H9 (cell line): ENCODE measurements at regions not wholly inside any gene's neighbourhood (a gene's known extent, or its start where the extent isn't known, plus 50 kb on each side); places are given as distances from the start of the nearest gene placed in this dataset.

Source experiments
- DNase-seq: peaks from one replicate; pipeline ENCODE4 v3.0.0-alpha.2; 2017
- H2AFZ ChIP-seq: one replicate; pipeline ENCODE4 v1.6.1; 2013; ENCODE audit warnings: mild to moderate bottlenecking, low read length, control low read depth, moderate library complexity
- H2AK5ac ChIP-seq: 2 replicates; pipeline ENCODE4 v1.6.1; 2013; ENCODE audit warnings: low read length, control low read depth, mixed read lengths; ENCODE audit not compliant: insufficient read length
- H2BK120ac ChIP-seq: one replicate; pipeline ENCODE4 v1.6.1; 2013; ENCODE audit warnings: low read depth, mild to moderate bottlenecking, low read length, control low read depth, inconsistent platforms; ENCODE audit not compliant: poor library complexity, severe bottlenecking
- H2BK12ac ChIP-seq: 2 replicates; pipeline ENCODE4 v1.6.1; 2013; ENCODE audit warnings: low read length, control low read depth, mixed read lengths, low read depth; ENCODE audit not compliant: insufficient read length
- H2BK15ac ChIP-seq: 2 replicates; pipeline ENCODE4 v1.6.1; 2013; ENCODE audit warnings: low read depth, low read length, control low read depth
- H2BK20ac ChIP-seq: one replicate; pipeline ENCODE4 v1.6.1; 2013; ENCODE audit warnings: low read depth, mild to moderate bottlenecking, low read length, control low read depth, inconsistent platforms; ENCODE audit not compliant: poor library complexity, severe bottlenecking
- H2BK5ac ChIP-seq: 2 replicates; pipeline ENCODE4 v1.6.1; 2013; ENCODE audit warnings: low read length, control low read depth, mixed read lengths; ENCODE audit not compliant: insufficient read length
- H3K14ac ChIP-seq: 2 replicates; pipeline ENCODE4 v1.6.1; 2013; ENCODE audit warnings: low read length, control low read depth; ENCODE audit not compliant: insufficient read depth
- H3K18ac ChIP-seq: 2 replicates; pipeline ENCODE4 v1.6.1; 2013; ENCODE audit warnings: low read depth, mild to moderate bottlenecking, mixed read lengths, low read length, control low read depth; ENCODE audit not compliant: insufficient read length
- H3K23ac ChIP-seq: 2 replicates; pipeline ENCODE4 v1.6.1; 2013; ENCODE audit warnings: low read length, control low read depth, mixed read lengths, low read depth; ENCODE audit not compliant: insufficient read length
- H3K23me2 ChIP-seq: 2 replicates; pipeline ENCODE4 v1.6.1; 2013; ENCODE audit warnings: low read depth, mild to moderate bottlenecking, mixed read lengths, low read length, control low read depth; ENCODE audit not compliant: insufficient read length, poor library complexity, severe bottlenecking
- H3K27ac ChIP-seq: 2 replicates; pipeline ENCODE4 v1.5.1; 2013; ENCODE audit warnings: low read length, control low read depth, mixed read lengths, low read depth; ENCODE audit not compliant: insufficient read length
- H3K27me3 ChIP-seq: 2 replicates; pipeline ENCODE4 v1.6.1; 2013; ENCODE audit warnings: low read length, control low read depth, inconsistent platforms; ENCODE audit not compliant: insufficient read depth
- H3K4ac ChIP-seq: 2 replicates; pipeline ENCODE4 v1.6.1; 2013; ENCODE audit warnings: low read depth, mild to moderate bottlenecking, control low read depth, inconsistent platforms, low read length, moderate library complexity
- H3K4me1 ChIP-seq: 2 replicates; pipeline ENCODE4 v1.6.1; 2013; ENCODE audit warnings: low read length, control low read depth, inconsistent platforms; ENCODE audit not compliant: insufficient read depth
- H3K4me2 ChIP-seq: 2 replicates; pipeline ENCODE4 v1.6.1; 2013; ENCODE audit warnings: low read length, control low read depth, mixed read lengths; ENCODE audit not compliant: insufficient read length, insufficient read depth
- H3K56ac ChIP-seq: 2 replicates; pipeline ENCODE4 v1.6.1; 2013; ENCODE audit warnings: low read depth, mild to moderate bottlenecking, mixed read lengths, low read length, control low read depth; ENCODE audit not compliant: insufficient read length
- H3K79me1 ChIP-seq: 2 replicates; pipeline ENCODE4 v1.6.1; 2013; ENCODE audit warnings: low read depth, mild to moderate bottlenecking, moderate library complexity, low read length, control low read depth, inconsistent platforms; ENCODE audit not compliant: insufficient read depth, poor library complexity, severe bottlenecking
- H3K79me2 ChIP-seq: 2 replicates; pipeline ENCODE4 v1.6.1; 2013; ENCODE audit warnings: low read length, control low read depth, inconsistent platforms; ENCODE audit not compliant: insufficient read depth
- H3K9ac ChIP-seq: 2 replicates; pipeline ENCODE4 v1.6.1; 2013; ENCODE audit warnings: low read length, control low read depth, mixed read lengths; ENCODE audit not compliant: insufficient read length; ENCODE audit errors: extremely low read depth
- H3K9me3 ChIP-seq: one replicate; pipeline ENCODE4 v1.6.1; 2013; ENCODE audit warnings: low read depth, low read length, inconsistent platforms; ENCODE audit not compliant: control insufficient read depth
- H3T11ph ChIP-seq: one replicate; pipeline ENCODE4 v1.6.1; 2013; ENCODE audit warnings: mild to moderate bottlenecking, low read length, control low read depth, inconsistent platforms
- H4K20me1 ChIP-seq: one replicate; pipeline ENCODE4 v1.6.1; 2013; ENCODE audit not compliant: control insufficient read depth, insufficient read length, insufficient read depth
- H4K5ac ChIP-seq: 2 replicates; pipeline ENCODE4 v1.6.1; 2013; ENCODE audit warnings: low read depth, mild to moderate bottlenecking, mixed read lengths, low read length, control low read depth; ENCODE audit not compliant: insufficient read length
- H4K8ac ChIP-seq: replicated peaks from 2 replicates; pipeline ENCODE4 v1.6.1; 2013; ENCODE audit warnings: low read length, control low read depth, mixed read lengths, low read depth; ENCODE audit not compliant: insufficient read length
- H4K91ac ChIP-seq: 2 replicates; pipeline ENCODE4 v1.6.1; 2013; ENCODE audit warnings: low read depth, mild to moderate bottlenecking, moderate library complexity, mixed read lengths, low read length, control low read depth; ENCODE audit not compliant: insufficient read length
- H3K27ac Mint-ChIP-seq, 3 experiments: 2 replicates in 2 of 3; 3 replicates in 1 of 3; pipeline ENCODE4 v1.8.0; 2020 to 2021; ENCODE audit warnings: mixed read lengths in 3 of 3, mild to moderate bottlenecking in 1 of 3, moderate library complexity in 1 of 3
- H3K27me3 Mint-ChIP-seq: 2 replicates; pipeline ENCODE4 v1.8.0; 2021; ENCODE audit warnings: low read depth, mild to moderate bottlenecking, moderate library complexity, mixed read lengths
- H3K36me3 Mint-ChIP-seq, 3 experiments: 2 replicates in 2 of 3; 3 replicates in 1 of 3; pipeline ENCODE4 v1.8.0; 2020 to 2021; ENCODE audit warnings: low read depth in 3 of 3, mixed read lengths in 3 of 3; ENCODE audit not compliant: insufficient read depth in 1 of 3
- H3K4me1 Mint-ChIP-seq, 2 experiments: 2 replicates each; pipeline ENCODE4 v1.8.0; 2020; ENCODE audit warnings: mixed read lengths in 2 of 2
- H3K4me3 Mint-ChIP-seq, 2 experiments: 2 replicates in 1 of 2; 3 replicates in 1 of 2; pipeline ENCODE4 v1.8.0; 2020 to 2021; ENCODE audit warnings: mild to moderate bottlenecking in 2 of 2, mixed read lengths in 2 of 2, moderate library complexity in 1 of 2
- H3K9me3 Mint-ChIP-seq, 2 experiments: 2 replicates in 1 of 2; 3 replicates in 1 of 2; pipeline ENCODE4 v1.8.0; 2020; ENCODE audit warnings: mild to moderate bottlenecking in 2 of 2, mixed read lengths in 2 of 2, moderate library complexity in 1 of 2
- CTCF ChIP-seq: fragments of 200-600 bp; sonication (generic); conservative IDR thresholded peaks from 3 replicates; pipeline ENCODE4 v1.8.0; 2021; ENCODE audit warnings: antibody characterized with exemption, mild to moderate bottlenecking
- WGBS: extraction: QIAGEN DNeasy Blood & Tissue Kit; methylation state at CpG from one replicate; pipeline ENCODE4 v1.1.7; 2013; ENCODE audit warnings: missing lambda C conversion rate, low lambda C conversion rate, mixed read lengths; ENCODE audit not compliant: insufficient read length; ENCODE audit errors: extremely low coverage; 5-methylcytosine and 5-hydroxymethylcytosine counted together

GRCh38 chr5:82670692-82671091 is 392.5 kb upstream of the RPS23 start:
- no peaks in the 10 kb centered on the region for H3K4me1 Mint-ChIP-seq
- no peaks in the 10 kb centered on the region for H3K36me3 Mint-ChIP-seq
- Histone ChIP-seq H2AFZ (no peak overlapping the region), H3T11ph (no peak overlapping the region), H3K27ac (no peak overlapping the region), H2BK12ac (no peak overlapping the region), H3K79me2 (no peaks in the 10 kb centered on the region), H3K56ac (no peak overlapping the region), H4K5ac (no peak overlapping the region), H3K9ac (no peak overlapping the region), H3K9me3 (no peaks in the 10 kb centered on the region), H4K20me1 (no peaks in the 10 kb centered on the region), H3K23ac (no peak overlapping the region), H4K91ac (no peak overlapping the region), H3K79me1 (no peaks in the 10 kb centered on the region), H3K4me1 (no peaks in the 10 kb centered on the region), H3K23me2 (no peaks in the 10 kb centered on the region), H3K18ac (no peak overlapping the region), H2AK5ac (no peak overlapping the region), H3K4ac (no peak overlapping the region), H3K27me3 (no peaks in the 10 kb centered on the region), H2BK5ac (no peak overlapping the region), H4K8ac (no peak overlapping the region), H2BK20ac (no peak overlapping the region), H2BK120ac (no peak overlapping the region), H2BK15ac (no peak overlapping the region), H3K4me2 (no peak overlapping the region), H3K14ac (no peak overlapping the region)
- WGBS: no CpG with 5 or more reads among the region's 3 CpGs
- H3K27ac Mint-ChIP-seq: no peak overlapping the region
- DNase-seq: no peak
- no peaks in the 10 kb centered on the region for H3K9me3 Mint-ChIP-seq
- H3K4me3 Mint-ChIP-seq: no peak overlapping the region
- H3K27me3 Mint-ChIP-seq: no peaks in the 10 kb centered on the region
- TF ChIP-seq CTCF: no peak
